ENCODE measurements at regions not wholly inside any gene's neighbourhood (a gene's known extent, or its start where the extent isn't known, plus 50 kb on each side); places are given as distances from the start of the nearest gene placed in this dataset.
"Not testable (repeated sequence)": the region's sequence is repeated elsewhere in the genome, so short reads cannot be mapped to it uniquely, and the experiment has no call there.

GRCh38 chr7:56351181-56351580, 235.0 kb upstream of the NUPR2 start:
- H3K27me3 ChIP-seq (ENCODE audit: insufficient read depth, low read depth); H3F3A ChIP-seq (ENCODE audit: insufficient read depth, low read depth); POLR2A ChIA-PET (ENCODE audit: unreplicated experiment); intact Hi-C loops (cut with micrococcal nuclease; ENCODE audit: unreplicated experiment); H4K20me1 ChIP-seq (ENCODE audit: insufficient read depth); H3K79me2 ChIP-seq (ENCODE audit: low read depth); H3K4me3 ChIP-seq; H3K4me2 ChIP-seq; H3K9me3 ChIP-seq (ENCODE audit: insufficient read depth, low read depth); H3K27ac ChIP-seq; H3K36me3 ChIP-seq (ENCODE audit: low read depth); BruUV-seq (replicated peaks); H2AFZ ChIP-seq; CTCF ChIA-PET; DNase-seq; H3K9me2 ChIP-seq (ENCODE audit: insufficient read depth): not testable (repeated sequence)
- H3K4me1 ChIP-seq (replicated peaks; ENCODE audit: insufficient read depth): peaks cover 13% of the 10 kb centered on the region

- H2AFZ ChIP-seq; POLR2A ChIA-PET (ENCODE audit: unreplicated experiment); CTCF ChIA-PET; BruUV-seq (replicated peaks); H3K36me3 ChIP-seq (ENCODE audit: low read depth); H3K4me2 ChIP-seq; H3K79me2 ChIP-seq (ENCODE audit: low read depth); H3K9me3 ChIP-seq (ENCODE audit: insufficient read depth, low read depth); H3K27me3 ChIP-seq (ENCODE audit: insufficient read depth, low read depth); H3K27ac ChIP-seq; H3K4me3 ChIP-seq; H3K9me2 ChIP-seq (ENCODE audit: insufficient read depth); intact Hi-C loops (cut with micrococcal nuclease; ENCODE audit: unreplicated experiment); H3F3A ChIP-seq (ENCODE audit: insufficient read depth, low read depth); H4K20me1 ChIP-seq (ENCODE audit: insufficient read depth): not testable (repeated sequence)
- peak in 1 of 2 experiments; percentile 57 for DNase-seq
- H3K4me1 ChIP-seq (replicated peaks; ENCODE audit: insufficient read depth): peaks cover 11% of the 10 kb centered on the region
Observed at GRCh38 chr7:56348311-56348710, 232.1 kb upstream of the NUPR2 start.

- DNase-seq: peak; percentile 24 to 47
Observed at GRCh38 chr7:56328327-56328726, 212.1 kb upstream of the NUPR2 start.

GRCh38 chr7:56290548-56290947, 174.3 kb upstream of the NUPR2 start:
- TF ChIP-seq EZH2 (IDR thresholded peaks at IDR 0.05; ENCODE audit: low read depth): no peak
- TF ChIP-seq CTCF (conservative IDR thresholded peaks at IDR 0.05): no peak
- no peak for DNase-seq
- H4K20me1 ChIP-seq (ENCODE audit: insufficient read depth): no peaks in the 10 kb centered on the region
- H3K9me2 ChIP-seq (ENCODE audit: insufficient read depth): no peaks in the 10 kb centered on the region
- no peaks in the 10 kb centered on the region for H3F3A ChIP-seq (ENCODE audit: insufficient read depth, low read depth)
- CTCF ChIA-PET: no interaction called here
- no peaks in the 10 kb centered on the region for H3K79me2 ChIP-seq (ENCODE audit: low read depth)
- no TSS peak for BruUV-seq (replicated peaks)
- intact Hi-C loops (cut with micrococcal nuclease; ENCODE audit: unreplicated experiment): no loop called here
- H3K4me2 ChIP-seq: no peak overlapping the region
- H3K4me3 ChIP-seq: no peak overlapping the region
- H3K27ac ChIP-seq: no peak overlapping the region
- peaks cover 8% of the 10 kb centered on the region; the same call in 1 of the 2 replicates for H3K27me3 ChIP-seq (ENCODE audit: insufficient read depth, low read depth)
- peaks cover 7% of the 10 kb centered on the region; the same call in 1 of the 2 replicates for H3K9me3 ChIP-seq (ENCODE audit: insufficient read depth, low read depth)
- no peaks in the 10 kb centered on the region for H3K36me3 ChIP-seq (ENCODE audit: low read depth)
- POLR2A ChIA-PET (ENCODE audit: unreplicated experiment): no interaction called here
- H3K4me1 ChIP-seq (replicated peaks; ENCODE audit: insufficient read depth): no peaks in the 10 kb centered on the region
- H2AFZ ChIP-seq: no peak overlapping the region

More at GRCh38 chr7:56328327-56328726, 212.1 kb upstream of the NUPR2 start:
- H3K9me2 ChIP-seq (ENCODE audit: insufficient read depth); H3K27ac ChIP-seq; BruUV-seq (replicated peaks); H3K27me3 ChIP-seq (ENCODE audit: insufficient read depth, low read depth); H3K36me3 ChIP-seq (ENCODE audit: low read depth); H3K4me1 ChIP-seq (replicated peaks; ENCODE audit: insufficient read depth); intact Hi-C loops (cut with micrococcal nuclease; ENCODE audit: unreplicated experiment); H3K79me2 ChIP-seq (ENCODE audit: low read depth); H3K4me3 ChIP-seq; H3K9me3 ChIP-seq (ENCODE audit: insufficient read depth, low read depth); H3K4me2 ChIP-seq; H4K20me1 ChIP-seq (ENCODE audit: insufficient read depth); CTCF ChIA-PET; POLR2A ChIA-PET (ENCODE audit: unreplicated experiment); H2AFZ ChIP-seq; H3F3A ChIP-seq (ENCODE audit: insufficient read depth, low read depth): not testable (repeated sequence)

All from PC-9 (cell line).